GM23338 (cell line): ENCODE measurements at regions not wholly inside any gene's neighbourhood (a gene's known extent, or its start where the extent isn't known, plus 50 kb on each side); places are given as distances from the start of the nearest gene placed in this dataset.

ENCODE experiments used
- ATAC-seq: fragments of 200-7000 bp; cut with Tn5 transposase; 3 replicates; pipeline ENCODE4 v1.9.1; 2020
- DNase-seq: peaks from one replicate; pipeline ENCODE4 v3.0.0-alpha.2; 2015; ENCODE audit warnings: low spot score
- H2AFZ ChIP-seq: fragments of 200-600 bp; sonication (generic); 2 replicates; pipeline ENCODE4 v1.8.0; 2016; ENCODE audit warnings: antibody characterized with exemption, mild to moderate bottlenecking, moderate library complexity
- H3F3A ChIP-seq: fragments of 200-600 bp; sonication (generic); replicated peaks from 2 replicates; pipeline ENCODE4 v1.8.0; 2017; ENCODE audit warnings: antibody characterized with exemption, mixed run types, low read depth
- H3K27ac ChIP-seq: fragments of 200-600 bp; sonication (generic); 2 replicates; pipeline ENCODE4 v1.6.1; 2016; ENCODE audit warnings: low read depth
- H3K27me3 ChIP-seq: fragments of 200-600 bp; sonication (generic); 2 replicates; pipeline ENCODE4 v1.8.0; 2016; ENCODE audit warnings: mild to moderate bottlenecking, mixed run types, moderate library complexity; ENCODE audit not compliant: insufficient read depth
- H3K36me3 ChIP-seq: fragments of 200-600 bp; sonication (generic); 2 replicates; pipeline ENCODE4 v1.8.0; 2016; ENCODE audit warnings: mild to moderate bottlenecking; ENCODE audit not compliant: insufficient read depth
- H3K4me1 ChIP-seq: fragments of 200-600 bp; sonication (generic); 2 replicates; pipeline ENCODE4 v1.8.0; 2016; ENCODE audit warnings: mild to moderate bottlenecking, moderate library complexity; ENCODE audit not compliant: insufficient read depth
- H3K4me2 ChIP-seq: fragments of 200-600 bp; sonication (generic); 2 replicates; pipeline ENCODE4 v1.7.1; 2017; ENCODE audit warnings: mixed run types
- H3K4me3 ChIP-seq: fragments of 200-600 bp; sonication (generic); 2 replicates; pipeline ENCODE4 v1.6.1; 2016; ENCODE audit warnings: mixed run types
- H3K79me2 ChIP-seq: fragments of 200-600 bp; sonication (generic); replicated peaks from 2 replicates; pipeline ENCODE4 v1.8.0; 2017; ENCODE audit warnings: mild to moderate bottlenecking; ENCODE audit not compliant: insufficient read depth
- H3K9me2 ChIP-seq: fragments of 200-600 bp; sonication (generic); 2 replicates; pipeline ENCODE4 v1.8.0; 2017; ENCODE audit not compliant: insufficient read depth
- H4K20me1 ChIP-seq: fragments of 200-600 bp; sonication (generic); replicated peaks from 2 replicates; pipeline ENCODE4 v1.8.0; 2017; ENCODE audit warnings: mild to moderate bottlenecking; ENCODE audit not compliant: insufficient read depth
- H3K27ac Mint-ChIP-seq: 2 replicates; pipeline ENCODE4 v1.8.0; 2020; ENCODE audit warnings: inconsistent platforms, mild to moderate bottlenecking, moderate library complexity, mixed read lengths
- H3K27me3 Mint-ChIP-seq: 3 replicates; pipeline ENCODE4 v1.8.0; 2022; ENCODE audit warnings: low read depth, mild to moderate bottlenecking, moderate library complexity, mixed read lengths, inconsistent platforms; ENCODE audit not compliant: insufficient read depth, poor library complexity
- H3K36me3 Mint-ChIP-seq: 3 replicates; pipeline ENCODE4 v1.8.0; 2021; ENCODE audit warnings: low read depth, mild to moderate bottlenecking, inconsistent platforms, moderate library complexity, mixed read lengths
- H3K4me1 Mint-ChIP-seq: 3 replicates; pipeline ENCODE4 v1.8.0; 2020; ENCODE audit warnings: mild to moderate bottlenecking, inconsistent platforms, mixed read lengths
- H3K4me3 Mint-ChIP-seq: 3 replicates; pipeline ENCODE4 v1.8.0; 2021; ENCODE audit warnings: moderate library complexity, mild to moderate bottlenecking, inconsistent platforms, mixed read lengths
- H3K9me3 Mint-ChIP-seq: 3 replicates; pipeline ENCODE4 v1.8.0; 2020; ENCODE audit warnings: moderate library complexity, mild to moderate bottlenecking, inconsistent platforms, mixed read lengths
- CTCF ChIP-seq, 2 experiments: fragments of 200-600 bp in 1 of 2; sonication (generic) in 1 of 2; conservative IDR thresholded peaks; 2 replicates each; pipeline versions ENCODE4 v1.5.1 to v1.6.1; 2016 to 2017; ENCODE audit warnings: antibody characterized with exemption in 2 of 2, low read depth in 2 of 2, mild to moderate bottlenecking in 2 of 2, moderate library complexity in 1 of 2
- ETS1 ChIP-seq: IDR thresholded peaks from 2 replicates; pipeline ENCODE4 v1.6.1; 2016; ENCODE audit warnings: antibody characterized with exemption
- EZH2 ChIP-seq: fragments of 200-600 bp; sonication (generic); IDR thresholded peaks from one replicate; pipeline ENCODE4 v1.8.0; 2017; ENCODE audit warnings: antibody characterized with exemption, mild to moderate bottlenecking, low read depth; ENCODE audit not compliant: unreplicated experiment
- EZH2phosphoT487 ChIP-seq: fragments of 200-600 bp; sonication (generic); IDR thresholded peaks from one replicate; pipeline ENCODE4 v1.8.1; 2018; ENCODE audit warnings: antibody characterized with exemption; ENCODE audit not compliant: unreplicated experiment
- JUNB ChIP-seq: IDR thresholded peaks from one replicate; pipeline ENCODE4 v1.6.1; 2016; ENCODE audit warnings: antibody characterized with exemption; ENCODE audit not compliant: unreplicated experiment
- POLR2AphosphoS5 ChIP-seq: IDR thresholded peaks from 2 replicates; pipeline ENCODE4 v1.6.1; 2016; ENCODE audit warnings: antibody characterized with exemption, low read depth
- STAT1 ChIP-seq: IDR thresholded peaks from one replicate; pipeline ENCODE4 v1.6.1; 2016; ENCODE audit warnings: antibody characterized with exemption; ENCODE audit not compliant: unreplicated experiment
- ZNF331 ChIP-seq: fragments of 250-450 bp; sonication (Bioruptor Pico); IDR thresholded peaks from 2 replicates; pipeline ENCODE4 v1.5.0; 2020; ENCODE audit warnings: low read depth, mild to moderate bottlenecking, moderate library complexity
- ZNF462 ChIP-seq: fragments of 250-450 bp; sonication (Bioruptor Pico); IDR thresholded peaks from 2 replicates; pipeline ENCODE4 v1.5.0; 2020; ENCODE audit warnings: mild to moderate bottlenecking, moderate library complexity

- H3K4me2 ChIP-seq: no peak overlapping the region
- no peaks in the 10 kb centered on the region for H3K9me2 ChIP-seq
- no peaks in the 10 kb centered on the region for H3K27me3 Mint-ChIP-seq
- H3F3A ChIP-seq: no peaks in the 10 kb centered on the region
- H3K27me3 ChIP-seq: no peaks in the 10 kb centered on the region
- H3K27ac ChIP-seq: no peak overlapping the region
- DNase-seq: no peak
- H3K4me3 ChIP-seq: no peak overlapping the region
- H4K20me1 ChIP-seq: no peaks in the 10 kb centered on the region
- H3K4me3 Mint-ChIP-seq: no peak overlapping the region
- no peak for ATAC-seq
- H3K36me3 Mint-ChIP-seq: no peaks in the 10 kb centered on the region
- no peak for TF ChIP-seq ETS1
- no peak for TF ChIP-seq JUNB
- TF ChIP-seq STAT1: no peak
- H3K4me1 ChIP-seq: no peaks in the 10 kb centered on the region
- H3K4me1 Mint-ChIP-seq: no peaks in the 10 kb centered on the region
- H3K27ac Mint-ChIP-seq: no peak overlapping the region
- no peaks in the 10 kb centered on the region for H3K79me2 ChIP-seq
- no peaks in the 10 kb centered on the region for H3K36me3 ChIP-seq
- H2AFZ ChIP-seq: no peak overlapping the region
- H3K9me3 Mint-ChIP-seq: no peaks in the 10 kb centered on the region
These were observed 113.6 kb upstream of the PCLO start for GRCh38 chr7:83276250-83276649.

GRCh38 chr7:83273699-83274098 is 111.0 kb upstream of the PCLO start:
- H3K36me3 ChIP-seq: no peaks in the 10 kb centered on the region
- ATAC-seq: no peak

More at GRCh38 chr7:83273699-83274098, 111.0 kb upstream of the PCLO start:
- Histone ChIP-seq H4K20me1 (no peaks in the 10 kb centered on the region), H3K4me2 (no peak overlapping the region), H3K79me2 (no peaks in the 10 kb centered on the region), H2AFZ (no peak overlapping the region), H3K27ac (no peak overlapping the region), H3K27me3 (no peaks in the 10 kb centered on the region), H3K9me2 (no peaks in the 10 kb centered on the region), H3K4me1 (no peaks in the 10 kb centered on the region), H3K4me3 (no peak overlapping the region), H3F3A (no peaks in the 10 kb centered on the region)
- no peak for TF ChIP-seq JUNB
- no peak for TF ChIP-seq CTCF (conservative IDR thresholded peaks at IDR 0.05; ENCODE audit: low read depth in 2 of 2)
- no peak for TF ChIP-seq ETS1
- no peak for TF ChIP-seq ZNF331 (CRISPR knock-in tag)
- TF ChIP-seq POLR2AphosphoS5: no peak
- TF ChIP-seq ZNF462 (CRISPR knock-in tag): no peak
- TF ChIP-seq EZH2phosphoT487: no peak
- TF ChIP-seq EZH2: no peak
- Mint-ChIP-seq H3K4me1 (no peaks in the 10 kb centered on the region), H3K4me3 (no peak overlapping the region), H3K9me3 (no peaks in the 10 kb centered on the region), H3K36me3 (no peaks in the 10 kb centered on the region), H3K27ac (no peak overlapping the region), H3K27me3 (no peaks in the 10 kb centered on the region)
- no peak for DNase-seq
